Spleen (tissue), 7 donors: ENCODE measurements at regions not wholly inside any gene's neighbourhood (a gene's known extent, or its start where the extent isn't known, plus 50 kb on each side); places are given as distances from the start of the nearest gene placed in this dataset.

Experiments
- CTCF ChIP-seq, 11 experiments: fragments of 200-600 bp in 7 of 11; fragments of 450-650 bp in 4 of 11; sonication (generic) in 4 of 11; IDR thresholded peaks in 8 of 11; conservative IDR thresholded peaks in 3 of 11; 1 replicate in 7 of 11; 2 replicates in 4 of 11; pipeline versions ENCODE4 v1.4.0 to v1.8.0; 2016 to 2021; ENCODE audit warnings: antibody characterized with exemption in 11 of 11, inconsistent platforms in 4 of 11, mild to moderate bottlenecking in 1 of 11
- POLR2A ChIP-seq, 3 donors: fragments of 450-650 bp; IDR thresholded peaks; one replicate each; pipeline ENCODE4 v1.5.1; 2017; ENCODE audit warnings: antibody characterized with exemption in 3 of 3, mild to moderate bottlenecking in 1 of 3
- donor health status: DM: no; HTN: no; CAD: no; lungs with moderate emphysema.
- donor health status: DM: no; HTN: no; CAD: no.
- donor health status: DM: no; HTN: no; CAD: no.

GRCh38 chr17:36773039-36773438 is 164.2 kb upstream of the LHX1 start:
- TF ChIP-seq CTCF (IDR thresholded peaks at IDR 0.05 in 8 of 11, conservative IDR thresholded peaks at IDR 0.05 in 3 of 11) (no peak), POLR2A (IDR thresholded peaks at IDR 0.05) (no peak)
